Lung (tissue), 11 donors: ENCODE measurements at regions not wholly inside any gene's neighbourhood (a gene's known extent, or its start where the extent isn't known, plus 50 kb on each side); places are given as distances from the start of the nearest gene placed in this dataset.

ENCODE experiments used
- ATAC-seq: fragments of 200-7000 bp; cut with Tn5 transposase; one replicate; pipeline ENCODE4 v1.9.1; 2020; ENCODE audit warnings: moderate number of reproducible peaks; ENCODE audit not compliant: insufficient read depth, low FRiP score
- DNase-seq, 3 donors: peaks; one replicate each; pipeline ENCODE4 v3.0.0-alpha.2; 2013 to 2017
- H3K27ac ChIP-seq, 2 donors: one replicate each; pipeline ENCODE4 v1.5.1; 2013; ENCODE audit warnings: mild to moderate bottlenecking in 2 of 2, moderate library complexity in 2 of 2, control low read depth in 1 of 2, inconsistent platforms in 1 of 2, low read depth in 1 of 2, low read length in 1 of 2
- H3K27me3 ChIP-seq, 3 donors: one replicate each; pipeline ENCODE4 v1.5.1; 2013; ENCODE audit warnings: low read length in 2 of 3; ENCODE audit not compliant: control insufficient read depth in 3 of 3, insufficient read depth in 3 of 3
- H3K36me3 ChIP-seq, 4 donors: one replicate each; pipeline ENCODE4 v1.5.1; 2013; ENCODE audit warnings: low read length in 4 of 4, mild to moderate bottlenecking in 1 of 4, moderate library complexity in 1 of 4; ENCODE audit not compliant: control insufficient read depth in 4 of 4, insufficient read depth in 4 of 4
- H3K4me1 ChIP-seq, 5 donors: one replicate each; pipeline ENCODE4 v1.5.1; 2013; ENCODE audit warnings: low read length in 5 of 5, mild to moderate bottlenecking in 2 of 5, moderate library complexity in 1 of 5; ENCODE audit not compliant: control insufficient read depth in 5 of 5, insufficient read depth in 5 of 5
- H3K4me3 ChIP-seq: one replicate; pipeline ENCODE4 v1.5.1; 2013; ENCODE audit warnings: mild to moderate bottlenecking, control low read depth, moderate library complexity
- H3K9ac ChIP-seq, 2 donors: one replicate each; pipeline ENCODE4 v1.5.1; 2013; ENCODE audit warnings: low read length in 2 of 2, control low read depth in 1 of 2; ENCODE audit not compliant: insufficient read depth in 1 of 2
- H3K9me3 ChIP-seq, 4 donors: one replicate each; pipeline ENCODE4 v1.5.1; 2013; ENCODE audit warnings: low read length in 3 of 4, mild to moderate bottlenecking in 1 of 4, moderate library complexity in 1 of 4; ENCODE audit not compliant: control insufficient read depth in 4 of 4, insufficient read depth in 3 of 4
- WGBS, 2 donors: extraction: QIAGEN DNeasy Blood & Tissue Kit; methylation state at CpG; one replicate each; pipeline ENCODE4 v1.1.7; 2013; 5-methylcytosine and 5-hydroxymethylcytosine counted together
- TF ChIP-seq, protein P1 (sequence below): IDR thresholded peaks from 2 replicates; pipeline ENCODE4 v1.5.1; 2012; ENCODE audit warnings: mild to moderate bottlenecking; ENCODE audit errors: control extremely low read depth, extremely low read depth
- donor health status: control.
- donor health status: control.
- donor health status: Bipolar disorder and iron deficiency.
- donor health status: healthy.
- donor health status: DM: yes; HTN: yes; CAD: no.

DNA sequence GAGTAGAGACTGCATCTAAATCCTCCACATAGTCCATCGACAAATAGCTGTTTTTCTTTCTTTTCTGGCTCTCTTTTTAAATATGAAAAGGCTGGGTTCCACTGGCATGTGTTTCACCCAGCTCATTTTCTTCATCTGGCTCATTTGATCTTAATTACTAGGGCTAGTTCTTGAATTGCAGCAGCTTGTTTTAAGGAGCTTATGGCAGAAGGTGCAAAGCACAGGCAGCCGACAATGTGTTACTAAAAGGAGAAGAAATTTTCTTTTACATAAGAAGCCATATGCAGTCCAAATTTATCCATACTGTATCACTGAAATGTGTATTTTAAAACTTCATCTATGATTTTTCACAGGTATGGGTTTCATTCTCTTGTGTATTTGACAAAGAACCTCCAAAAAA is 205.6 kb upstream of the PTER start:
- no peak overlapping the region for H3K9ac ChIP-seq
- H3K9me3 ChIP-seq: peaks cover 0 to 6% (median under 1%) of the 10 kb centered on the region in 4 donors
- 83 to 91% methylated on average over 2 of the region's 2 CpGs for WGBS, 2 donors
- DNase-seq (no peak), ATAC-seq (no peak)
- no peaks in the 10 kb centered on the region for H3K4me1 ChIP-seq
- no peak overlapping the region for H3K27ac ChIP-seq
- TF ChIP-seq, protein P1, sequence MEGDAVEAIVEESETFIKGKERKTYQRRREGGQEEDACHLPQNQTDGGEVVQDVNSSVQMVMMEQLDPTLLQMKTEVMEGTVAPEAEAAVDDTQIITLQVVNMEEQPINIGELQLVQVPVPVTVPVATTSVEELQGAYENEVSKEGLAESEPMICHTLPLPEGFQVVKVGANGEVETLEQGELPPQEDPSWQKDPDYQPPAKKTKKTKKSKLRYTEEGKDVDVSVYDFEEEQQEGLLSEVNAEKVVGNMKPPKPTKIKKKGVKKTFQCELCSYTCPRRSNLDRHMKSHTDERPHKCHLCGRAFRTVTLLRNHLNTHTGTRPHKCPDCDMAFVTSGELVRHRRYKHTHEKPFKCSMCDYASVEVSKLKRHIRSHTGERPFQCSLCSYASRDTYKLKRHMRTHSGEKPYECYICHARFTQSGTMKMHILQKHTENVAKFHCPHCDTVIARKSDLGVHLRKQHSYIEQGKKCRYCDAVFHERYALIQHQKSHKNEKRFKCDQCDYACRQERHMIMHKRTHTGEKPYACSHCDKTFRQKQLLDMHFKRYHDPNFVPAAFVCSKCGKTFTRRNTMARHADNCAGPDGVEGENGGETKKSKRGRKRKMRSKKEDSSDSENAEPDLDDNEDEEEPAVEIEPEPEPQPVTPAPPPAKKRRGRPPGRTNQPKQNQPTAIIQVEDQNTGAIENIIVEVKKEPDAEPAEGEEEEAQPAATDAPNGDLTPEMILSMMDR: no peak
- H3K4me3 ChIP-seq: no peak overlapping the region
- H3K27me3 ChIP-seq: no peaks in the 10 kb centered on the region
- no peaks in the 10 kb centered on the region for H3K36me3 ChIP-seq

DNA sequence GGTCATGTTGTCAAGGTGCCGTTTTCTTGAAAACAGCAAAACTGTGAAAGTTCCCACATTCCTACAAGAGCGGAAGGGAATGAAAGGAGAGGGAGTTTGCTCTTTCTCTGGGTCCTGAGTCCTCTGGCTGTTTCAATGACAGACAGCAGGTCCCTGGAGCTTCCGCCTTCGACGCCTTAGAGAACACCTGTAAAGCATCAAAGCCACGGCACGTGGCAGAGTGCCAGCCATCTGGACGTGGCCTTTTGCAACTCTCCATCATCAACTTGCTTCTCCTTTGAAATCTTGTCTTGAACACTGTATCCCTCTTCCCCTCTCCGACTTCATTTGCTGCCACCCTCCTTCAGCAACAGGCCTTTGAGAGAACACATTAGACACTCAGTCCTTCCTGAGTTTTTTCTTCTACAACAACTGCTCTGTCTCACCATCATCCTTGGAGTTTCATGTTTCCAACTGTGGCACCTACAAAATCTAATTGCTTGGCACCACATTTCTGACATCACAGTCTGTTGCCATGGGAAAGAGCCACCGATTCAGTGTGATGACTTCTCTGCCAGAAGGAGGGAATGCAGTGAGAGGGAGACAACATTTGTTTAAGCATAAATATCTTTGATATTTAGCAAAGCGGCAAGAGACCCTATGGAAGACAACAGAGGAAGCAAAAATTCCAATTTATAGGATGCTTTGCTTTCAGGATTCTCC is 204.9 kb upstream of the PTER start:
- H3K27me3 ChIP-seq: no peaks in the 10 kb centered on the region

DNA sequence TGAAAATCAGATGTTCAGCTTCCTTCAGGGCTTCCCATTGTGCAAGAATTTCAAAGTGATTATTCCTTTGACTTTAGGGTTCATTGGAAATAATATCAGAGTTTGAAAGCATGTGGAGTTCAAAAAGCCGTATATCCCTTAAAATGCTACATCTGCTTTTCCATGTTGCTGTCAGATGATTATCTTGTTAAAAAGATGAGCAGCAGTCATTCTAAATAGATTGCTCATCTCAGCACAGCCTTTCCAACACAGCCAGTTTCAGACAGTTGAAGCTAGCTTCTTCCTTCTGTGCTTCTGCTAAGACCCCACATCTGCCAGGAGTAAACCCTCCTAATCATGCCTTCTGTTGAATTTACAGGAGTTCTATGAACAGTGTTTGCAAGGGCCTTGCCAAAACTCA is 204.4 kb upstream of the PTER start:
- Histone ChIP-seq H3K9me3 (peaks cover 0 to 5% (median under 1%) of the 10 kb centered on the region in 4 donors), H3K36me3 (no peaks in the 10 kb centered on the region), H3K4me1 (no peaks in the 10 kb centered on the region), H3K9ac (no peak overlapping the region), H3K27me3 (no peaks in the 10 kb centered on the region), H3K4me3 (no peak overlapping the region), H3K27ac (no peak overlapping the region)
- TF ChIP-seq, protein P1: no peak
- ATAC-seq: no peak
- DNase-seq: no peak
- 82 to 86% methylated on average over 1 of the region's 1 CpG for WGBS, 2 donors

More for the DNA sequence above, 204.9 kb upstream of the PTER start:
- ATAC-seq (no peak), DNase-seq (no peak)
- Histone ChIP-seq H3K36me3 (no peaks in the 10 kb centered on the region), H3K27ac (no peak overlapping the region), H3K9ac (no peak overlapping the region), H3K4me3 (no peak overlapping the region), H3K9me3 (peaks cover 0 to 6% (median under 1%) of the 10 kb centered on the region in 4 donors), H3K4me1 (no peaks in the 10 kb centered on the region)
- TF ChIP-seq, protein P1: no peak
- 71 to 85% methylated on average over 11 of the region's 11 CpGs for WGBS, 2 donors

DNA sequence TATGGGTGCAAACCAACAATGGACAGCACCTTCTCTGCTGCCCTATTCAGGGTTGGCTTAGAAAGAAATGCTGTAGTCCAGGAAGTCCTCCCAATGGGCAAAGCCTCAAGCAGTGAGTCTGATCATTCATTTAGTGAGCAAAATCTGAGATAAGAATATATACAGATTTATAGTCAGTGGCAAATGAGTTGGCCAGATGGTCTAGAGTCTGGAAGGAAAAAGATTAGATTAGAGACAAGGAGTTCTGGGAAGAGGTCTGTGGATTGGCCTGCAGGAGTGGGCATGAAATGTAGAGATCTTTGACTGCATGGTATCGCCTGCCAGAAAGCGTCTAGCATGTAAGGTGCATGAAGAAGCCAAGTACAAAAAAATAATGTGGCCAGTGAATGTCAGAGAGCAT is 201.9 kb upstream of the PTER start:
- WGBS, 2 donors: 89 to 95% methylated on average over 2 of the region's 2 CpGs
- ATAC-seq: no peak
- TF ChIP-seq, protein P1: no peak
- H3K27ac ChIP-seq: no peak overlapping the region
- H3K9ac ChIP-seq: no peak overlapping the region
- H3K4me1 ChIP-seq: no peaks in the 10 kb centered on the region
- no peak overlapping the region for H3K4me3 ChIP-seq
- no peaks in the 10 kb centered on the region for H3K36me3 ChIP-seq
- H3K27me3 ChIP-seq: no peaks in the 10 kb centered on the region
- DNase-seq: no peak
- H3K9me3 ChIP-seq: no peaks in the 10 kb centered on the region
